SJCRH30 (cell line): ENCODE measurements at regions not wholly inside any gene's neighbourhood (a gene's known extent, or its start where the extent isn't known, plus 50 kb on each side); places are given as distances from the start of the nearest gene placed in this dataset.

Source experiments
- DNase-seq, 2 experiments: peaks; one replicate each; pipeline ENCODE4 v3.0.0-alpha.2; 2015 to 2020
- H3K27ac ChIP-seq: fragments of 250-450 bp; sonication (Bioruptor Pico); 2 replicates; pipeline ENCODE4 v1.5.1; 2020; ENCODE audit warnings: mild to moderate bottlenecking, moderate library complexity
- H3K27me3 ChIP-seq: fragments of 250-450 bp; sonication (Bioruptor Pico); 2 replicates; pipeline ENCODE4 v1.5.1; 2020; ENCODE audit warnings: mild to moderate bottlenecking, moderate library complexity
- H3K36me3 ChIP-seq: fragments of 250-450 bp; sonication (Bioruptor Pico); 2 replicates; pipeline ENCODE4 v1.5.1; 2020; ENCODE audit warnings: mild to moderate bottlenecking, moderate library complexity
- H3K4me1 ChIP-seq: fragments of 250-450 bp; sonication (Bioruptor Pico); 2 replicates; pipeline ENCODE4 v1.5.1; 2020; ENCODE audit warnings: mild to moderate bottlenecking, moderate library complexity
- H3K4me3 ChIP-seq: fragments of 250-450 bp; sonication (Bioruptor Pico); 2 replicates; pipeline ENCODE4 v1.5.1; 2020; ENCODE audit warnings: mild to moderate bottlenecking, moderate library complexity
- H3K9me3 ChIP-seq: fragments of 250-450 bp; sonication (Bioruptor Pico); replicated peaks from 2 replicates; pipeline ENCODE4 v1.5.1; 2020; ENCODE audit warnings: mild to moderate bottlenecking, moderate library complexity

GRCh38 chr20:19001177-19001576, 187.6 kb downstream of the SCP2D1 start:
- Histone ChIP-seq H3K27me3 (no peaks in the 10 kb centered on the region), H3K4me3 (no peak overlapping the region), H3K9me3 (no peaks in the 10 kb centered on the region), H3K27ac (no peak overlapping the region), H3K4me1 (no peaks in the 10 kb centered on the region), H3K36me3 (no peaks in the 10 kb centered on the region)
- DNase-seq = no peak

GRCh38 chr20:19003366-19004336, 190.1 kb downstream of the SCP2D1 start:
- DNase-seq = no peak
- Histone ChIP-seq H3K27me3 (no peaks in the 10 kb centered on the region), H3K4me3 (no peak overlapping the region), H3K4me1 (no peaks in the 10 kb centered on the region), H3K36me3 (no peaks in the 10 kb centered on the region), H3K27ac (no peak overlapping the region), H3K9me3 (no peaks in the 10 kb centered on the region)

DNA sequence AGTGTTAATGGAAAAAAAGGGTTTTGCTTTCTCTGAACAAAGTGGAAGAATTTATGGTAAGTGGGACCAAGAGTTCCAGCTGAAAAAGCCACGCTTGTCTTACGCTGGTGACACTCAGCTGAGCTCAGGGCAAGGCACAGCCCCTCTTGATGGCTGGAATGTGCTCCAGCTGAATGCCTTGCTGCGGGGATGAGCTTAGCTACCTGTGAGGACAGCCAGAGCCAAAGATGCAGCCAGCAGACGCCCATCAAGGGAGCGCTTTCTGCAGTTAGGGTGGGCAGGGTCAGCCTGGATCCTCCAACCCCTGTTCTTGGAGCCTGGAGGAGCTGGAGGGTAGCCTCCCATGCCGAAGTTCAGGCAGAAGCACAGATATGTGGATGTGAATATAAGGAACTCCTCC, 191.4 kb downstream of the SCP2D1 start:
- Histone ChIP-seq H3K36me3 (no peaks in the 10 kb centered on the region), H3K4me3 (no peak overlapping the region)

GRCh38 chr20:19008497-19008896, 194.9 kb downstream of the SCP2D1 start:
- Histone ChIP-seq H3K36me3 (no peaks in the 10 kb centered on the region), H3K9me3 (no peaks in the 10 kb centered on the region), H3K27ac (no peak overlapping the region), H3K4me1 (no peaks in the 10 kb centered on the region), H3K4me3 (no peak overlapping the region), H3K27me3 (no peaks in the 10 kb centered on the region)
- peak in 1 of 2 experiments; percentile 16 for DNase-seq

More for the DNA sequence above, 191.4 kb downstream of the SCP2D1 start:
- Histone ChIP-seq H3K4me1 (no peaks in the 10 kb centered on the region), H3K27me3 (no peaks in the 10 kb centered on the region), H3K9me3 (no peaks in the 10 kb centered on the region), H3K27ac (no peak overlapping the region)
- DNase-seq = no peak

DNA sequence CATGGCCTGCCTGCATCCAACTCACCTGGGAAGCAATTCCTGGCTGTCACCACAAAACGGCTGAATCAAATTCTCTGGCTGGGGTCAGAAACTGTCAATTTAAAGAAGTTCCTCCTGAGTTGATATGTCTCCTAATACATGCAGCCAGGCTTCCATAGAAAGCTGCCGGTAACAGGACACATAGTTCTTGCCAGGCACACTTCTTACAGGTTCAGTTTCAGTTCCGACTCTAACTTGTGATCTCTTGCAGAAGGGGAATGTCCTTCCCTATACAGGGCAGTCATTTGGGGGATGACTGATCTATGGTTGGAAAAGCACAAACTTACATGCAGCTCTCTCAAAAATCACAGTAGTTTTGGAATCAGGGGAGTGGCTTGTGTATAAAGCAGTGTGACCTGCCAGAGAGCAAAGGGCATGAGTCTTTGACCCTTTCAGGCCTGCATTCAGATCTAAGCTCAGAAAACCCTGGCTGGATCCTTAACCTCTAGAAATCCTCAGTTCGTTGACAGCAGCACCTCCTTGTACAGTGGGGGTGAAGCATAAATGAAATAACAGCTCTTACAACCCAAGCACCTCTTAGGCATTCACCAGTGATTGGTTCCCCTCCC, 195.6 kb downstream of the SCP2D1 start:
- H3K4me3 ChIP-seq = no peak overlapping the region
- H3K27ac ChIP-seq = no peak overlapping the region
- no peaks in the 10 kb centered on the region for H3K4me1 ChIP-seq
- DNase-seq = no peak
- no peaks in the 10 kb centered on the region for H3K9me3 ChIP-seq
- H3K27me3 ChIP-seq = no peaks in the 10 kb centered on the region
- H3K36me3 ChIP-seq = no peaks in the 10 kb centered on the region

DNA sequence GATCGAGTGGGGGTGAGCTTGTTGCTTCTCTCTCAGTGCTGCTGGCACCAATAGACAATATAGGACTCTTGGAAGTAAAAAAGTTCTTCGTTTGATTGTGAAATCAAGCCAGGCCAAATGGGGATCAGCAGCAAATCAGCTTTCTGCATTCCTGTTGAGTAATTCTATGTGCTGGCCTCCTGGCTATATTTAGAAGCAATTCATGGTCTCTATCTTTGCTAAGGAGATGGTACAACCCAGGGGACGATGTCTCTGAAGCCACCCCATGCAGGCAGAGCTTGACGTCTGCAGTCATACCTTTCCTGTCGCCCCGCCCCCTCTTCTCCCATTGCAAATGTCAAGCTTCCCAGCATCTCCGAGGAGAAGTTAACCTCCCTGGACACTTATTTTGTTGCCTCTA, 199.1 kb downstream of the SCP2D1 start:
- H3K4me3 ChIP-seq = no peak overlapping the region
- H3K36me3 ChIP-seq = no peaks in the 10 kb centered on the region
- no peaks in the 10 kb centered on the region for H3K27me3 ChIP-seq
- H3K9me3 ChIP-seq = no peaks in the 10 kb centered on the region
- H3K4me1 ChIP-seq = no peaks in the 10 kb centered on the region
- no peak overlapping the region for H3K27ac ChIP-seq
- no peak for DNase-seq

DNA sequence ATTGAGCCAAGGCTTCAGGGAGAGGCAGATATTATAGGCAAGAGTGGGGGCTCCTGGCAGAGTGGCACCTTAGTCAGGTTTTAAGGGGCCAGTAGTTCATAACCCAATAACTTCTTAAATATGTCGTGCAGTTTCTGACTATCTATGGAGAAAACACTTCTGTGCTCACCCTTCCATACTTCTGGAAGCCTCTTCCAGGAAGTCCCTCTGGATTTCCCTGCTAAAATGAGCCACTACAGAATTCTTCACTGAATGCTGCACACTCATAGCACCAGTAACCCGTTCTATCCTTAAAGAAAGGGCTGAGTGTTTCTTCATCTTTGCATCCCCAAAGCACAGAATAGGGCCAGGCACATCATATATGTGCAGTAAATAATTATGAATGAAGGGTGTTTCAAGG, 198.5 kb upstream of the SLC24A3 start:
- DNase-seq = no peak
- H3K4me1 ChIP-seq = no peaks in the 10 kb centered on the region
- no peaks in the 10 kb centered on the region for H3K9me3 ChIP-seq
- no peaks in the 10 kb centered on the region for H3K27me3 ChIP-seq
- H3K27ac ChIP-seq = no peak overlapping the region
- H3K36me3 ChIP-seq = no peaks in the 10 kb centered on the region
- H3K4me3 ChIP-seq = no peak overlapping the region

DNA sequence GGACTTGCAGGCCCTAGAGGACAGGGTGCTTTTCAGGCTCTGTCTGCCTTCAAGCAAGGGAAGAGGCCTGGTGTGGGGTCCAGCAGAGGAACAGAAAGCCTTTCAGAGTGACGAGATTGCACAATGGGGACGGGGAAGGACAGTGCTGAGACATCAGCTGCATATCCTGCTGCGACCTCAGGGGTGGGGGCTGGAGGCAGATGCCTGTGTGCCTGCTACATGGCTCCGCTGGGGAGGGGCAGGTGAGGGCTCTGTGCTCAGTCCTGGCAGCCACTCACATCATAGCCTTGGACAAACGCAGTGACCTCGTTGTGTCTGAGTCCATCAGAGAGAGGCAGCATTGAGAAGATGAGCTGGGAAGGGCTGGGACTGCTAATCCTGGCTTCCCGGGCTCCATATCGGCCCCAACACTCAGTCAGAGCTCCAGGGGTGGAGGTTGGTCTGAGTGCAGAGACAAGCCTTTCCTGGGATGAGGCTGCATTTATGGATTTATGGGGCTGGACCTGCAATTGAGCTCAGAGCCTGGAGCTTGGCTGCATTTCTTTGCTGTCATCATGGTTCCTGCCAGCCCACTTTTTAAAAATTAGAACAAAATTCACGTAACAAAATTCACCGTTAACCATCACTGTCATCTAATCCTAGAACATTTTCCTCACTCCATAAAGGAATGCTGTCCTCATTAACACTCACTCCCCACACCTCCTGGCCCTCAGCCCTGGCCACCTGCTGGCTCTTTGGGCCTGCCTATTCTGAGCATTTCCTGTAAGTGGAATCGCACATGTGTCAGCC, 196.9 kb upstream of the SLC24A3 start:
- Histone ChIP-seq H3K4me3 (no peak overlapping the region), H3K27ac (no peak overlapping the region), H3K27me3 (no peaks in the 10 kb centered on the region), H3K36me3 (no peaks in the 10 kb centered on the region), H3K4me1 (no peaks in the 10 kb centered on the region), H3K9me3 (no peaks in the 10 kb centered on the region)
- DNase-seq = no peak

DNA sequence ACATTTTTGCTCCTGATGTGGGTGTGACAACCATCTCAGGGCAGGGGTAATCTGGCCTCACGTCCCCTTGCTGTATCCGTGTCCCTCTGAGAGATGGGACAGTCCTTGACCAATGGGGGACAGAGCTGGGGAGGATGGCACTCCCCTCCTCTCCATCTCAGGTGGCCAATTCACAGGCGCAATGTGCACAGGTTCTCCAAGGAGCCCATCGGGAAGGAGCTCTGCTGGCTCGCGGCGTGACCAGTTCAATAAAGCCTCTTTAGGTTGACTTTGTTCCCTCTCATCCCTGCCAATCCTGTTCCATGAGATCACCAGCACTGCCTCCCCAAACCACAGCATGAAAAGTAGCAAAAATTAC, 196.3 kb upstream of the SLC24A3 start:
- no peaks in the 10 kb centered on the region for H3K27me3 ChIP-seq
- no peaks in the 10 kb centered on the region for H3K36me3 ChIP-seq
- H3K4me1 ChIP-seq = no peaks in the 10 kb centered on the region
- no peaks in the 10 kb centered on the region for H3K9me3 ChIP-seq
- DNase-seq = no peak
- no peak overlapping the region for H3K27ac ChIP-seq
- no peak overlapping the region for H3K4me3 ChIP-seq

GRCh38 chr20:19017104-19017690, 195.2 kb upstream of the SLC24A3 start:
- Histone ChIP-seq H3K4me3 (no peak overlapping the region), H3K4me1 (no peaks in the 10 kb centered on the region), H3K27ac (no peak overlapping the region), H3K36me3 (no peaks in the 10 kb centered on the region), H3K27me3 (no peaks in the 10 kb centered on the region), H3K9me3 (no peaks in the 10 kb centered on the region)
- DNase-seq = no peak

DNA sequence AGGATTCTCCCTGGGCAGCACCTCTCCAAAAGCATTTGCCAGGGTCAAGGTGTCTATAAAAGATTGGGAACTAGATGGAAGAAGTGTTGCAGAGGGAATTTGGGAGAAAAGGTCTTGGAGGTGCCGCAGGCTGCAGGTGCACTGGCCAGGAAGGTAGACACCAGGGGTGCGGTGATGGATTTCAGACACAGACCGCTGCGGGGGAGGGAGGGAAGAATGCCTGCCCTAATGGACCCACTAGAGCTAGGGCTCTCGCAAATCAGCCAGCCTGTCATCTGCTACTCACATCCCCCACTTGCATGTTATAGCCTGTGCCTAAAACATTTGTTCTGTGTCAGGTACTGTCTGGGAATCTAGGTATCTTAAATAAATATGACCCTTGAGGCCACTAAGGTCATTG, 193.6 kb upstream of the SLC24A3 start:
- H3K4me3 ChIP-seq = no peak overlapping the region
- H3K27me3 ChIP-seq = no peaks in the 10 kb centered on the region
- H3K9me3 ChIP-seq = no peaks in the 10 kb centered on the region
- H3K4me1 ChIP-seq = no peaks in the 10 kb centered on the region
- no peak overlapping the region for H3K27ac ChIP-seq
- no peaks in the 10 kb centered on the region for H3K36me3 ChIP-seq
- DNase-seq = no peak

DNA sequence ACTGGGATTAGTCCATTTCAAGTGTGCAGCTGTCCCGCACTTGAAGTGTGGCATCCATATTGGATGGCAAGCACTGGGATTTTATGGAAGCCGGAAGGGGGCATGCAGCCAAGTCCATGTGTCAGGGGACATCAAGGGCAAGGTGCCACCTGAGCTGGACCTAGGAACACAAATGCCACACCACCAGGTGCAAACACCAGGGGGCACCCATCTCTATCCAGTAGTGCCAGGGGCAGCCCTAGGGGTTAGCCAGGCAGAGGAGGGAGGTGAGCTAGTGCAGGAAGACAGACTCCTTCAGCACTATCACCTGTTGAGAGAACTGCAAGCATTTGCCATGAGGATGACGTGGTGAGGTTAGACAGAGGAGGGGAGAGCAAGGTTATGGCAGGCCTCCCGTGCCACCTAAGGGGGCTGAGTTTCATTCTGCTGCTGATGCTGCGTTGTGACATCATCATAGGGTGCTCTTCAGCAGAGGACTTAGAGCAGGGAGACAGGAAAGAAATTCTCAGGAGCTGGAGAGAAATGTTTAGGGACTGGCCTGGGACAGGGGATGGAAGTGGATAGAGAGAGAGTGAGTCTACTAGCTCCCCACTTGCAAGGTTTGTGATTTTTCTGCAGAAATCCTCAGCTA, 192.6 kb upstream of the SLC24A3 start:
- H3K4me3 ChIP-seq = no peak overlapping the region
- no peaks in the 10 kb centered on the region for H3K27me3 ChIP-seq
- no peaks in the 10 kb centered on the region for H3K9me3 ChIP-seq
- no peaks in the 10 kb centered on the region for H3K36me3 ChIP-seq
- no peak overlapping the region for H3K27ac ChIP-seq
- DNase-seq = peak in 1 of 2 experiments; percentile 11
- no peaks in the 10 kb centered on the region for H3K4me1 ChIP-seq

- no peaks in the 10 kb centered on the region for H3K36me3 ChIP-seq
- DNase-seq = no peak
- no peak overlapping the region for H3K4me3 ChIP-seq
- no peak overlapping the region for H3K27ac ChIP-seq
- no peaks in the 10 kb centered on the region for H3K4me1 ChIP-seq
- H3K9me3 ChIP-seq = no peaks in the 10 kb centered on the region
- no peaks in the 10 kb centered on the region for H3K27me3 ChIP-seq
These were observed 190.9 kb upstream of the SLC24A3 start for GRCh38 chr20:19021406-19022117.

DNA sequence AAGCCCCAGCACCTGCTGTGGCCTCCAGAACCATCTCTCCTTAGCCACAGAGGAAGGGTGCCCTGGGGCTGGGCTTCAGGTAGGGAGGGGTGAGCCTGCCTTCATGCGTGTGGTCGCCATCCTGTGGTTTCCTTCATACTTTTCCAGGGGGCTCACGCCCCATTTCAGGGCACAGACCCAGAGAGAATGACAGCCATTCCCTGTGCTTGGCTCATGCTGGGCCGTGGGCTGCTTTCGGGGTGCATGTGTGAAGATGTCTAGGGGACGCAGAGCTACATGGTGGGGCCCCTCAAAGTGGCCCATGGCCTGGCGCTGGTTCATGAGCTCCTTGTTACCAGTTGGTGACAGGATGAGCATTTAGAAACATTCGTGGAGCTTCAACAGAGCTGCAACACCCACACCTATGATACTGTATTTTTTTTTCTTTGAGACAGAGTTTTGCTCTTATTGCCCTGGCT, 190.3 kb upstream of the SLC24A3 start:
- no peaks in the 10 kb centered on the region for H3K27me3 ChIP-seq
- no peaks in the 10 kb centered on the region for H3K4me1 ChIP-seq
- H3K4me3 ChIP-seq = no peak overlapping the region
- DNase-seq = no peak
- no peaks in the 10 kb centered on the region for H3K36me3 ChIP-seq
- H3K27ac ChIP-seq = no peak overlapping the region
- H3K9me3 ChIP-seq = no peaks in the 10 kb centered on the region
